ENCODE measurements at regions not wholly inside any gene's neighbourhood (a gene's known extent, or its start where the extent isn't known, plus 50 kb on each side); places are given as distances from the start of the nearest gene placed in this dataset.

GRCh38 chr5:153094333-153094732 is 396.1 kb upstream of the GRIA1 start:
- H3K36me3 ChIP-seq = no peaks in the 10 kb centered on the region
- H3K27ac ChIP-seq = no peak overlapping the region

GRCh38 chr5:153096381-153096780 is 394.1 kb upstream of the GRIA1 start:
- H3K4me3 ChIP-seq = no peak overlapping the region
- intact Hi-C loops (cut with DNase I) = no loop called here
- H3K27me3 ChIP-seq = no peaks in the 10 kb centered on the region
- no peaks in the 10 kb centered on the region for H3K9me3 ChIP-seq
- no peak overlapping the region for H3K27ac ChIP-seq
- no peaks in the 10 kb centered on the region for H3K36me3 ChIP-seq
- DNase-seq = no peak
- H3K9ac ChIP-seq (ENCODE audit: low read depth in 2 of 2, low read length in 2 of 2) = no peak overlapping the region
- TF ChIP-seq CTCF (IDR thresholded peaks at IDR 0.05) = no peak
- H3K4me1 ChIP-seq = no peaks in the 10 kb centered on the region

More at GRCh38 chr5:153094333-153094732, 396.1 kb upstream of the GRIA1 start:
- no peaks in the 10 kb centered on the region for H3K27me3 ChIP-seq
- no peak overlapping the region for H3K9ac ChIP-seq (ENCODE audit: low read depth in 2 of 2, low read length in 2 of 2)
- no peaks in the 10 kb centered on the region for H3K4me1 ChIP-seq
- H3K4me3 ChIP-seq = no peak overlapping the region
- intact Hi-C loops (cut with DNase I) = no loop called here
- no peak for DNase-seq
- TF ChIP-seq CTCF (IDR thresholded peaks at IDR 0.05) = no peak
- no peaks in the 10 kb centered on the region for H3K9me3 ChIP-seq

- H3K27me3 ChIP-seq = no peaks in the 10 kb centered on the region
- no peak overlapping the region for H3K27ac ChIP-seq
- no peak for TF ChIP-seq CTCF (IDR thresholded peaks at IDR 0.05)
- intact Hi-C loops (cut with DNase I) = no loop called here
- H3K36me3 ChIP-seq = no peaks in the 10 kb centered on the region
- no peak for DNase-seq
- no peak overlapping the region for H3K4me3 ChIP-seq
- H3K4me1 ChIP-seq = no peaks in the 10 kb centered on the region
- H3K9ac ChIP-seq (ENCODE audit: low read depth in 2 of 2, low read length in 2 of 2) = no peak overlapping the region
- H3K9me3 ChIP-seq = no peaks in the 10 kb centered on the region
Observed at GRCh38 chr5:153099328-153099727, 391.1 kb upstream of the GRIA1 start.

GRCh38 chr5:153101235-153102180 is 389.0 kb upstream of the GRIA1 start:
- no peak for DNase-seq
- Histone ChIP-seq H3K27me3 (no peaks in the 10 kb centered on the region), H3K27ac (no peak overlapping the region), H3K9me3 (no peaks in the 10 kb centered on the region), H3K4me1 (no peaks in the 10 kb centered on the region), H3K36me3 (no peaks in the 10 kb centered on the region), H3K9ac (ENCODE audit: low read depth in 2 of 2, low read length in 2 of 2) (no peak overlapping the region), H3K4me3 (no peak overlapping the region)
- intact Hi-C loops (cut with DNase I) = no loop called here
- no peak for TF ChIP-seq CTCF (IDR thresholded peaks at IDR 0.05)

- no peak overlapping the region for H3K4me3 ChIP-seq
- no peak for DNase-seq
- H3K4me1 ChIP-seq = no peaks in the 10 kb centered on the region
- H3K27ac ChIP-seq = no peak overlapping the region
- H3K27me3 ChIP-seq = no peaks in the 10 kb centered on the region
- H3K9me3 ChIP-seq = no peaks in the 10 kb centered on the region
- H3K36me3 ChIP-seq = no peaks in the 10 kb centered on the region
- TF ChIP-seq CTCF (IDR thresholded peaks at IDR 0.05) = no peak
- intact Hi-C loops (cut with DNase I) = no loop called here
- no peak overlapping the region for H3K9ac ChIP-seq (ENCODE audit: low read depth in 2 of 2, low read length in 2 of 2)
Observed at GRCh38 chr5:153116916-153117315, 373.6 kb upstream of the GRIA1 start.

Data from colonic mucosa (tissue), 4 donors.